Panc1 (cell line): ENCODE measurements at regions not wholly inside any gene's neighbourhood (a gene's known extent, or its start where the extent isn't known, plus 50 kb on each side); places are given as distances from the start of the nearest gene placed in this dataset.

Source experiments
- ATAC-seq: fragments of 200-7000 bp; cut with Tn5 transposase; 2 replicates; pipeline ENCODE4 v1.9.1; 2020; ENCODE audit warnings: mild to moderate bottlenecking, moderate library complexity
- BruUV-seq: library from RNA; stranded (reverse); fragments of 400-500 nt; replicated peaks from 2 replicates; lab custom pipeline; 2021; lab: Mats Ljungman, UMichigan
- CTCF ChIA-PET: fragments of 300-600 bp; sonication (Branson Sonifier 250); formaldehyde crosslinking; loops from one replicate; lab custom pipeline; 2022; ENCODE audit warnings: antibody characterized with exemption; lab: Charles Lee
- POLR2A ChIA-PET: fragments of 300-600 bp; sonication (Branson Sonifier 250); formaldehyde crosslinking; loops from one replicate; lab custom pipeline; 2022; ENCODE audit warnings: antibody characterized with exemption; lab: Charles Lee
- DNase-seq: peaks from one replicate; pipeline ENCODE4 v3.0.0-alpha.2; 2010; ENCODE audit warnings: low read depth, low spot score
- H3K27ac ChIP-seq: 2 replicates; pipeline ENCODE4 v1.5.1; 2011; ENCODE audit warnings: mild to moderate bottlenecking, low read length, inconsistent platforms
- H3K27me3 ChIP-seq: fragments of 200-500 bp; sonication (Bioruptor generic); 2 replicates; pipeline ENCODE4 v1.6.0; 2014; ENCODE audit warnings: low read length, inconsistent platforms; ENCODE audit not compliant: control insufficient read depth, insufficient read depth
- H3K36me3 ChIP-seq: fragments of 200-500 bp; sonication (Bioruptor generic); 2 replicates; pipeline ENCODE4 v1.5.1; 2014; ENCODE audit warnings: inconsistent platforms, mild to moderate bottlenecking, low read length, moderate library complexity; ENCODE audit not compliant: control insufficient read depth, insufficient read depth
- H3K4me1 ChIP-seq: 2 replicates; pipeline ENCODE4 v1.5.1; 2011; ENCODE audit warnings: inconsistent platforms, mild to moderate bottlenecking, low read length, moderate library complexity; ENCODE audit not compliant: control insufficient read depth, insufficient read depth
- H3K4me3 ChIP-seq, 2 experiments: 2 replicates each; pipeline ENCODE4 v1.5.1; 2011 to 2012; ENCODE audit warnings: low read depth in 2 of 2, low read length in 2 of 2, mild to moderate bottlenecking in 2 of 2, inconsistent platforms in 1 of 2, moderate library complexity in 1 of 2
- H3K9me3 ChIP-seq: fragments of 200-500 bp; sonication (Bioruptor generic); 2 replicates; pipeline ENCODE4 v1.5.1; 2014; ENCODE audit warnings: low read depth, mild to moderate bottlenecking, inconsistent platforms, low read length, moderate library complexity; ENCODE audit not compliant: control insufficient read depth, insufficient read depth
- CTCF ChIP-seq: fragments of 450-650 bp; IDR thresholded peaks from 2 replicates; pipeline ENCODE4 v1.5.1; 2017; ENCODE audit warnings: mild to moderate bottlenecking
- POLR2AphosphoS5 ChIP-seq: IDR thresholded peaks from 2 replicates; pipeline ENCODE4 v1.6.1; 2012; ENCODE audit warnings: mild to moderate bottlenecking, low read depth, low read length, moderate library complexity
- REST ChIP-seq, 2 experiments: IDR thresholded peaks; 2 replicates each; pipeline ENCODE4 v1.6.1; 2011 to 2012; ENCODE audit warnings: low read depth in 2 of 2, control low read depth in 1 of 2, low read length in 1 of 2, mild to moderate bottlenecking in 1 of 2, moderate library complexity in 1 of 2; ENCODE audit not compliant: insufficient read depth in 1 of 2
- SIN3A ChIP-seq: IDR thresholded peaks from 2 replicates; pipeline ENCODE4 v1.6.1; 2012; ENCODE audit warnings: low read depth, mild to moderate bottlenecking, low read length, moderate library complexity, borderline replicate concordance; ENCODE audit not compliant: insufficient read depth
- TCF7L2 ChIP-seq: IDR thresholded peaks from 2 replicates; pipeline ENCODE4 v1.6.1; 2011; ENCODE audit warnings: mild to moderate bottlenecking, low read depth, low read length, inconsistent platforms
- in situ Hi-C: cut with HindIII; loops from 2 replicates; pipeline ENCODE4 v1.10.0; 2016; ENCODE audit warnings: low sequenced_read_pairs, low pct_unique_long_range_greater_than_20kb
- intact Hi-C: fragments of 100-400 bp; cut with micrococcal nuclease; formaldehyde crosslinking; loops from one replicate; pipeline ENCODE4 v1.10.0; 2022; ENCODE audit not compliant: unreplicated experiment

GRCh38 chr18:40686836-40687235 is 1268.2 kb upstream of the PIK3C3 start:
- no peaks in the 10 kb centered on the region for H3K4me1 ChIP-seq
- ATAC-seq (no peak), DNase-seq (no peak)
- no peak overlapping the region for H3K27ac ChIP-seq
- no peaks in the 10 kb centered on the region for H3K36me3 ChIP-seq
- H3K9me3 ChIP-seq: no peaks in the 10 kb centered on the region
- POLR2A ChIA-PET: no interaction called here
- intact Hi-C loops (no loop called here), in situ Hi-C loops (no loop called here)
- BruUV-seq: no TSS peak
- H3K27me3 ChIP-seq: no peaks in the 10 kb centered on the region
- H3K4me3 ChIP-seq: no peak overlapping the region
- TF ChIP-seq CTCF (no peak), POLR2AphosphoS5 (no peak), REST (IDR thresholded peaks at IDR 0.05; ENCODE audit: insufficient read depth in 1 of 2, low read depth in 2 of 2, low read length in 1 of 2) (no peak), TCF7L2 (no peak), SIN3A (no peak)
- CTCF ChIA-PET: no interaction called here

- Histone ChIP-seq H3K4me1 (no peaks in the 10 kb centered on the region), H3K9me3 (no peaks in the 10 kb centered on the region), H3K27me3 (no peaks in the 10 kb centered on the region), H3K4me3 (no peak overlapping the region), H3K27ac (no peak overlapping the region), H3K36me3 (no peaks in the 10 kb centered on the region)
- intact Hi-C loops: no loop called here
- no TSS peak for BruUV-seq
- no peak for DNase-seq
- TF ChIP-seq SIN3A (no peak), CTCF (no peak), REST (IDR thresholded peaks at IDR 0.05; ENCODE audit: insufficient read depth in 1 of 2, low read depth in 2 of 2, low read length in 1 of 2) (no peak), TCF7L2 (no peak), POLR2AphosphoS5 (no peak)
- no peak for ATAC-seq
- in situ Hi-C loops: no loop called here
- CTCF ChIA-PET: no interaction called here
- POLR2A ChIA-PET: no interaction called here
Measured at GRCh38 chr18:40685219-40685618, 1269.8 kb upstream of the PIK3C3 start.
